ENCODE measurements at regions not wholly inside any gene's neighbourhood (a gene's known extent, or its start where the extent isn't known, plus 50 kb on each side); places are given as distances from the start of the nearest gene placed in this dataset.

GRCh38 chr9:602716-603115 lies 238.8 kb upstream of the DMRT1 start:
- TF ChIP-seq CTCF (conservative IDR thresholded peaks at IDR 0.05; ENCODE audit: low read depth, low read length), result no peak
- TF ChIP-seq RCOR1 (IDR thresholded peaks at IDR 0.05; ENCODE audit: insufficient replicate concordance, low read length), result no peak
- no peak for TF ChIP-seq CEBPB (IDR thresholded peaks at IDR 0.05; ENCODE audit: low read depth, low read length)
- TF ChIP-seq POLR2A (IDR thresholded peaks at IDR 0.05; ENCODE audit: low read depth, low read length), result no peak
- no peak for TF ChIP-seq MAFK (IDR thresholded peaks at IDR 0.05; ENCODE audit: low read depth, low read length)
- no peak for TF ChIP-seq BHLHE40 (IDR thresholded peaks at IDR 0.05; ENCODE audit: low read depth, low read length)
- TF ChIP-seq FOS (IDR thresholded peaks at IDR 0.05; ENCODE audit: low read depth, low read length), result no peak
- TF ChIP-seq MXI1 (IDR thresholded peaks at IDR 0.05; ENCODE audit: borderline replicate concordance, low read depth, low read length), result no peak
- TF ChIP-seq RFX5 (IDR thresholded peaks at IDR 0.05; ENCODE audit: low read depth, low read length), result no peak
- TF ChIP-seq ELK1 (IDR thresholded peaks at IDR 0.05; ENCODE audit: borderline replicate concordance, low read depth, low read length), result no peak
- no peak for TF ChIP-seq USF2 (IDR thresholded peaks at IDR 0.05; ENCODE audit: low read depth, low read length)

Data from IMR-90 (cell line).